Neural progenitor cell (in vitro differentiated cells): ENCODE measurements at regions not wholly inside any gene's neighbourhood (a gene's known extent, or its start where the extent isn't known, plus 50 kb on each side); places are given as distances from the start of the nearest gene placed in this dataset.

Source experiments
- CTCF ChIP-seq: fragments of 200-600 bp; sonication (generic); IDR thresholded peaks from 2 replicates; pipeline ENCODE4 v1.5.1; 2017; ENCODE audit warnings: antibody characterized with exemption, mild to moderate bottlenecking
- EZH2 ChIP-seq: fragments of 200-600 bp; sonication (generic); IDR thresholded peaks from 2 replicates; pipeline ENCODE4 v1.6.1; 2017; ENCODE audit warnings: antibody characterized with exemption, mild to moderate bottlenecking, moderate library complexity
- EZH2phosphoT487 ChIP-seq: fragments of 200-600 bp; sonication (generic); IDR thresholded peaks from 2 replicates; pipeline ENCODE4 v1.6.1; 2017; ENCODE audit warnings: antibody characterized with exemption

- TF ChIP-seq CTCF (no peak), EZH2 (no peak), EZH2phosphoT487 (no peak)
Measured at GRCh38 chr4:3365326-3365725, 72.5 kb downstream of the RGS12 start.
